NCI-H1694 treated with DMSO at 0.1 percent for 48 hours (cell line): ENCODE measurements at regions not wholly inside any gene's neighbourhood (a gene's known extent, or its start where the extent isn't known, plus 50 kb on each side); places are given as distances from the start of the nearest gene placed in this dataset.
"Not testable (repeated sequence)": the region's sequence is repeated elsewhere in the genome, so short reads cannot be mapped to it uniquely, and the experiment has no call there.

ENCODE experiments used
- DNase-seq: peaks from one replicate; lab custom pipeline; 2025; lab: John Stamatoyannopoulos, UW

- DNase-seq, result no peak
Measured at GRCh38 chr7:153942036-153942435, 110.2 kb upstream of the DPP6 start.

GRCh38 chr7:153943457-153943856, 108.7 kb upstream of the DPP6 start:
- no peak for DNase-seq

GRCh38 chr7:153943861-153944260, 108.3 kb upstream of the DPP6 start:
- DNase-seq, result no peak

- DNase-seq, result no peak
Measured at GRCh38 chr7:153948060-153948459, 104.1 kb upstream of the DPP6 start.

GRCh38 chr7:153951316-153951715, 100.9 kb upstream of the DPP6 start:
- DNase-seq, result no peak

- DNase-seq, result no peak
Measured at GRCh38 chr7:153954477-153954876, 97.7 kb upstream of the DPP6 start.

- not testable (repeated sequence) for DNase-seq
Measured at GRCh38 chr7:153957677-153958076, 94.5 kb upstream of the DPP6 start.

GRCh38 chr7:153958381-153958780, 93.8 kb upstream of the DPP6 start:
- not testable (repeated sequence) for DNase-seq

GRCh38 chr7:153958789-153959188, 93.4 kb upstream of the DPP6 start:
- not testable (repeated sequence) for DNase-seq

GRCh38 chr7:153964481-153965112, 87.6 kb upstream of the DPP6 start:
- DNase-seq, result not testable (repeated sequence)

- not testable (repeated sequence) for DNase-seq
Measured at GRCh38 chr7:153969016-153969415, 83.2 kb upstream of the DPP6 start.

- DNase-seq, result not testable (repeated sequence)
Measured at GRCh38 chr7:153974603-153975002, 77.6 kb upstream of the DPP6 start.

GRCh38 chr7:153976745-153977144, 75.5 kb upstream of the DPP6 start:
- not testable (repeated sequence) for DNase-seq

- not testable (repeated sequence) for DNase-seq
Measured at GRCh38 chr7:153983186-153983585, 69.0 kb upstream of the DPP6 start.

GRCh38 chr7:153989066-153989627, 63.1 kb upstream of the DPP6 start:
- not testable (repeated sequence) for DNase-seq

GRCh38 chr7:153989742-153990425, 62.3 kb upstream of the DPP6 start:
- DNase-seq, result not testable (repeated sequence)

GRCh38 chr7:153991471-153991870, 60.7 kb upstream of the DPP6 start:
- DNase-seq, result not testable (repeated sequence)

- not testable (repeated sequence) for DNase-seq
Measured at GRCh38 chr7:153993402-153993801, 58.8 kb upstream of the DPP6 start.

- not testable (repeated sequence) for DNase-seq
Measured at GRCh38 chr7:153998896-153999295, 53.3 kb upstream of the DPP6 start.
